HEK293 (cell line): ENCODE measurements at regions not wholly inside any gene's neighbourhood (a gene's known extent, or its start where the extent isn't known, plus 50 kb on each side); places are given as distances from the start of the nearest gene placed in this dataset.

Experiments
- CTCF ChIA-PET: fragments of 350-600 bp; formaldehyde crosslinking; extraction: SDS; loops from one replicate; lab custom pipeline; 2021; ENCODE audit warnings: antibody characterized with exemption; lab: Yijun Ruan, JAX
- POLR2A ChIA-PET: fragments of 300-600 bp; formaldehyde crosslinking; extraction: SDS; loops from one replicate; lab custom pipeline; 2020; ENCODE audit warnings: antibody characterized with exemption, inconsistent platforms; lab: Yijun Ruan, JAX
- H3K27ac ChIP-seq: fragments of 200-500 bp; sonication (Bioruptor generic); 2 replicates; pipeline ENCODE4 v1.5.1; 2014; ENCODE audit warnings: low read depth, low read length, control low read depth, inconsistent platforms; ENCODE audit errors: extremely low read depth
- H3K36me3 ChIP-seq, 2 experiments: fragments of 200-500 bp in 1 of 2; sonication (Bioruptor generic) in 1 of 2; 1 replicate in 1 of 2; 2 replicates in 1 of 2; pipeline ENCODE4 v1.5.1; 2014 to 2017; ENCODE audit warnings: inconsistent platforms in 2 of 2, low read length in 2 of 2; ENCODE audit not compliant: control insufficient read depth in 2 of 2, insufficient read depth in 1 of 2
- H3K4me1 ChIP-seq: fragments of 200-500 bp; sonication (Bioruptor generic); 2 replicates; pipeline ENCODE4 v1.5.1; 2014; ENCODE audit warnings: mild to moderate bottlenecking, low read length, inconsistent platforms; ENCODE audit not compliant: control insufficient read depth, insufficient read depth
- H3K4me3 ChIP-seq: 2 replicates; pipeline ENCODE4 v1.5.1; 2011; ENCODE audit warnings: low read depth, mild to moderate bottlenecking, control low read depth, low read length, moderate library complexity
- H3K9me3 ChIP-seq: fragments of 200-500 bp; sonication (Bioruptor generic); 2 replicates; pipeline ENCODE4 v1.5.1; 2014; ENCODE audit warnings: low read depth, low read length, inconsistent platforms; ENCODE audit not compliant: control insufficient read depth, insufficient read depth
- GLI2 ChIP-seq: fragments of 450-650 bp; formaldehyde crosslinking; IDR thresholded peaks from 2 replicates; pipeline ENCODE4; 2017; ENCODE audit warnings: missing biosample characterization, missing genetic modification characterization, low read depth, borderline replicate concordance
- GLI4 ChIP-seq: fragments of 450-650 bp; formaldehyde crosslinking; IDR thresholded peaks from 2 replicates; pipeline ENCODE4 v1.5.1; 2016; ENCODE audit warnings: missing biosample characterization, missing genetic modification characterization
- IKZF3 ChIP-seq: fragments of 450-650 bp; IDR thresholded peaks from 2 replicates; pipeline ENCODE4 v1.5.0; 2018; ENCODE audit warnings: missing biosample characterization, mild to moderate bottlenecking, missing genetic modification characterization, moderate library complexity
- KLF17 ChIP-seq: fragments of 450-650 bp; formaldehyde crosslinking; IDR thresholded peaks from 2 replicates; pipeline ENCODE4 v1.5.1; 2016; ENCODE audit warnings: missing biosample characterization, missing genetic modification characterization
- MZF1 ChIP-seq: fragments of 450-650 bp; formaldehyde crosslinking; IDR thresholded peaks from 2 replicates; pipeline ENCODE4 v1.5.1; 2017; ENCODE audit warnings: missing biosample characterization, missing genetic modification characterization, borderline replicate concordance
- OVOL3 ChIP-seq: fragments of 450-650 bp; formaldehyde crosslinking; IDR thresholded peaks from 2 replicates; pipeline ENCODE4 v1.5.1; 2016; ENCODE audit warnings: missing biosample characterization, missing genetic modification characterization
- PRDM2 ChIP-seq: fragments of 450-650 bp; formaldehyde crosslinking; IDR thresholded peaks from 2 replicates; pipeline ENCODE4 v1.5.1; 2016; ENCODE audit warnings: missing biosample characterization, missing genetic modification characterization, borderline replicate concordance
- SETDB1 ChIP-seq: IDR thresholded peaks from one replicate; pipeline ENCODE4 v1.6.1; 2017; ENCODE audit warnings: mild to moderate bottlenecking, low read length, moderate library complexity, mixed read lengths; ENCODE audit not compliant: insufficient read length
- ZBTB1 ChIP-seq: fragments of 450-650 bp; formaldehyde crosslinking; IDR thresholded peaks from 2 replicates; pipeline ENCODE4 v1.5.1; 2016; ENCODE audit warnings: missing biosample characterization, missing genetic modification characterization
- ZBTB8A ChIP-seq: fragments of 450-650 bp; formaldehyde crosslinking; IDR thresholded peaks from 2 replicates; pipeline ENCODE4 v1.5.1; 2016; ENCODE audit warnings: missing biosample characterization, missing genetic modification characterization
- ZNF121 ChIP-seq: fragments of 450-650 bp; formaldehyde crosslinking; IDR thresholded peaks from 2 replicates; pipeline ENCODE4 v1.5.1; 2016; ENCODE audit warnings: missing biosample characterization, missing genetic modification characterization
- ZNF175 ChIP-seq: fragments of 450-650 bp; formaldehyde crosslinking; IDR thresholded peaks from 2 replicates; pipeline ENCODE4 v1.5.1; 2016; ENCODE audit warnings: missing biosample characterization, missing genetic modification characterization
- ZNF19 ChIP-seq: fragments of 450-650 bp; formaldehyde crosslinking; IDR thresholded peaks from 2 replicates; pipeline ENCODE4; 2016; ENCODE audit warnings: missing biosample characterization, missing genetic modification characterization, low read depth
- ZNF248 ChIP-seq: fragments of 450-650 bp; formaldehyde crosslinking; IDR thresholded peaks from 2 replicates; pipeline ENCODE4 v1.5.1; 2017; ENCODE audit warnings: missing biosample characterization, missing genetic modification characterization
- ZNF292 ChIP-seq: fragments of 450-650 bp; formaldehyde crosslinking; IDR thresholded peaks from 2 replicates; pipeline ENCODE4 v1.5.1; 2016; ENCODE audit warnings: low read depth, missing biosample characterization, missing genetic modification characterization, borderline replicate concordance
- ZNF48 ChIP-seq: fragments of 450-650 bp; formaldehyde crosslinking; IDR thresholded peaks from 2 replicates; pipeline ENCODE4 v1.5.1; 2016; ENCODE audit warnings: missing biosample characterization, missing genetic modification characterization
- ZNF530 ChIP-seq: fragments of 450-650 bp; formaldehyde crosslinking; IDR thresholded peaks from 2 replicates; pipeline ENCODE4 v1.5.1; 2016; ENCODE audit warnings: low read depth, missing biosample characterization, missing genetic modification characterization
- ZNF621 ChIP-seq: fragments of 450-650 bp; formaldehyde crosslinking; IDR thresholded peaks from 2 replicates; pipeline ENCODE4 v1.5.1; 2017; ENCODE audit warnings: missing biosample characterization, missing genetic modification characterization
- ZNF768 ChIP-seq: fragments of 450-650 bp; formaldehyde crosslinking; IDR thresholded peaks from 2 replicates; pipeline ENCODE4 v1.5.1; 2018; ENCODE audit warnings: missing biosample characterization, mild to moderate bottlenecking, missing genetic modification characterization
- ZSCAN30 ChIP-seq: fragments of 450-650 bp; IDR thresholded peaks from 2 replicates; pipeline ENCODE4 v1.5.1; 2018; ENCODE audit warnings: missing biosample characterization, mild to moderate bottlenecking, missing genetic modification characterization, moderate library complexity

- TF ChIP-seq GLI2 (no peak), IKZF3 (tag by site-specific recombination) (no peak)
Measured at GRCh38 chr11:122304973-122305372, 189.0 kb upstream of the BLID start (continued).

- POLR2A ChIA-PET, result no interaction called here
- H3K4me3 ChIP-seq, result no peak overlapping the region
- TF ChIP-seq ZNF121 (no peak), MZF1 (tag by site-specific recombination) (no peak), ZSCAN30 (tag by site-specific recombination) (no peak), ZNF621 (tag by site-specific recombination) (no peak), KLF17 (no peak), GLI4 (tag by site-specific recombination) (no peak), PRDM2 (tag by site-specific recombination) (no peak), ZNF530 (tag by site-specific recombination) (no peak), ZNF175 (tag by site-specific recombination) (no peak), ZBTB1 (tag by site-specific recombination) (no peak), ZNF248 (tag by site-specific recombination) (no peak), IKZF3 (tag by site-specific recombination) (no peak), GLI2 (no peak), ZNF19 (tag by site-specific recombination) (no peak), ZNF768 (tag by site-specific recombination) (no peak), ZNF48 (tag by site-specific recombination) (no peak), SETDB1 (no peak), ZNF292 (tag by site-specific recombination) (no peak), OVOL3 (tag by site-specific recombination) (no peak), ZBTB8A (tag by site-specific recombination) (no peak)
- TF ChIP-seq, all 188 proteins: peak for 0
- H3K4me1 ChIP-seq, result no peaks in the 10 kb centered on the region
- H3K36me3 ChIP-seq, result no peaks in the 10 kb centered on the region
- CTCF ChIA-PET, result no interaction called here
- H3K9me3 ChIP-seq, result no peaks in the 10 kb centered on the region
- no peak overlapping the region for H3K27ac ChIP-seq
Measured at GRCh38 chr11:122304306-122304705, 188.3 kb upstream of the BLID start.
